ENCODE measurements at regions not wholly inside any gene's neighbourhood (a gene's known extent, or its start where the extent isn't known, plus 50 kb on each side); places are given as distances from the start of the nearest gene placed in this dataset.
A peak's percentile ranks its signal among the peaks of the same experiment; 100 is the strongest.

- DNase-seq (ENCODE audit: low read depth in 2 of 2): peak in 1 of 2 donors; percentile 36
Observed at GRCh38 chr9:16154521-16155078, 601.8 kb downstream of the CCDC171 start.

- no peak for DNase-seq (ENCODE audit: low read depth in 2 of 2)
Observed at GRCh38 chr9:16155878-16156277, 603.0 kb downstream of the CCDC171 start.

GRCh38 chr9:16157216-16157615 lies 604.4 kb downstream of the CCDC171 start:
- DNase-seq (ENCODE audit: low read depth in 2 of 2): no peak

- no peak for DNase-seq (ENCODE audit: low read depth in 2 of 2)
Observed at GRCh38 chr9:16157651-16158050, 604.8 kb downstream of the CCDC171 start.

- no peak for DNase-seq (ENCODE audit: low read depth in 2 of 2)
Observed at GRCh38 chr9:16158093-16158492, 605.2 kb downstream of the CCDC171 start.

GRCh38 chr9:16161483-16161882 lies 608.6 kb downstream of the CCDC171 start:
- no peak for DNase-seq (ENCODE audit: low read depth in 2 of 2)

- no peak for DNase-seq (ENCODE audit: low read depth in 2 of 2)
Observed at GRCh38 chr9:16170119-16170518, 617.3 kb downstream of the CCDC171 start.

GRCh38 chr9:16171911-16172310 lies 619.1 kb downstream of the CCDC171 start:
- DNase-seq (ENCODE audit: low read depth in 2 of 2): no peak

- DNase-seq (ENCODE audit: low read depth in 2 of 2): no peak
Observed at GRCh38 chr9:16172796-16173195, 620.0 kb downstream of the CCDC171 start.

GRCh38 chr9:16174915-16175314 lies 622.1 kb downstream of the CCDC171 start:
- DNase-seq (ENCODE audit: low read depth in 2 of 2): no peak

- DNase-seq (ENCODE audit: low read depth in 2 of 2): no peak
Observed at GRCh38 chr9:16175461-16175860, 622.6 kb downstream of the CCDC171 start.

GRCh38 chr9:16178294-16178693 lies 625.5 kb downstream of the CCDC171 start:
- DNase-seq (ENCODE audit: low read depth in 2 of 2): no peak

- no peak for DNase-seq (ENCODE audit: low read depth in 2 of 2)
Observed at GRCh38 chr9:16179566-16179965, 626.7 kb downstream of the CCDC171 start.

- no peak for DNase-seq (ENCODE audit: low read depth in 2 of 2)
Observed at GRCh38 chr9:16180091-16180490, 627.2 kb downstream of the CCDC171 start.

GRCh38 chr9:16180546-16180945 lies 627.7 kb downstream of the CCDC171 start:
- DNase-seq (ENCODE audit: low read depth in 2 of 2): no peak

- DNase-seq (ENCODE audit: low read depth in 2 of 2): no peak
Observed at GRCh38 chr9:16181539-16181938, 628.7 kb downstream of the CCDC171 start.

GRCh38 chr9:16182784-16183183 lies 629.9 kb downstream of the CCDC171 start:
- DNase-seq (ENCODE audit: low read depth in 2 of 2): no peak

- no peak for DNase-seq (ENCODE audit: low read depth in 2 of 2)
Observed at GRCh38 chr9:16184964-16185646, 632.3 kb downstream of the CCDC171 start.

- DNase-seq (ENCODE audit: low read depth in 2 of 2): no peak
Observed at GRCh38 chr9:16191191-16191590, 638.3 kb downstream of the CCDC171 start.

- DNase-seq (ENCODE audit: low read depth in 2 of 2): peak; percentile 7 to 55
Observed at GRCh38 chr9:16191691-16192402, 639.0 kb downstream of the CCDC171 start.

GRCh38 chr9:16192403-16193017 lies 639.7 kb downstream of the CCDC171 start:
- DNase-seq (ENCODE audit: low read depth in 2 of 2): no peak

- DNase-seq (ENCODE audit: low read depth in 2 of 2): no peak
Observed at GRCh38 chr9:16193066-16193465, 640.2 kb downstream of the CCDC171 start.
